ENCODE measurements at regions not wholly inside any gene's neighbourhood (a gene's known extent, or its start where the extent isn't known, plus 50 kb on each side); places are given as distances from the start of the nearest gene placed in this dataset.

- no peak for DNase-seq (ENCODE audit: low spot score)
- no peak overlapping the region for H3K27ac ChIP-seq (ENCODE audit: low read depth, low read length, poor library complexity, severe bottlenecking)
- H3K4me1 ChIP-seq (ENCODE audit: insufficient read depth, low read length, poor library complexity, severe bottlenecking), result no peaks in the 10 kb centered on the region
- H3K36me3 ChIP-seq (ENCODE audit: insufficient read depth, low read length, poor library complexity, severe bottlenecking), result no peaks in the 10 kb centered on the region
- ChIA-PET POLR2A (ENCODE audit: low non-redundant PET) (no interaction called here), CTCF (no interaction called here)
- H3K27me3 ChIP-seq (replicated peaks; ENCODE audit: insufficient read depth, low read depth, low read length, poor library complexity), result no peaks in the 10 kb centered on the region
- H3K4me3 ChIP-seq (ENCODE audit: low read depth, low read length, poor library complexity, severe bottlenecking), result no peak overlapping the region
- TF ChIP-seq CTCF (conservative IDR thresholded peaks at IDR 0.05; ENCODE audit: low read depth, low read length) (no peak), EZH2 (IDR thresholded peaks at IDR 0.05; ENCODE audit: borderline replicate concordance, low read depth, low read length, poor library complexity, severe bottlenecking) (no peak)
- intact Hi-C loops (cut with micrococcal nuclease; ENCODE audit: unreplicated experiment), result no loop called here
- no TSS peak for BruUV-seq (replicated peaks)
- H3K9me3 ChIP-seq (ENCODE audit: low read depth, low read length, poor library complexity, severe bottlenecking), result no peaks in the 10 kb centered on the region
Measured at GRCh38 chr10:130389906-130390305, 253.7 kb downstream of the GLRX3 start.

- H3K36me3 ChIP-seq (ENCODE audit: insufficient read depth, low read length, poor library complexity, severe bottlenecking), result no peaks in the 10 kb centered on the region
- TF ChIP-seq EZH2 (IDR thresholded peaks at IDR 0.05; ENCODE audit: borderline replicate concordance, low read depth, low read length, poor library complexity, severe bottlenecking) (no peak), CTCF (conservative IDR thresholded peaks at IDR 0.05; ENCODE audit: low read depth, low read length) (no peak)
- H3K27me3 ChIP-seq (replicated peaks; ENCODE audit: insufficient read depth, low read depth, low read length, poor library complexity), result no peaks in the 10 kb centered on the region
- DNase-seq (ENCODE audit: low spot score), result no peak
- H3K9me3 ChIP-seq (ENCODE audit: low read depth, low read length, poor library complexity, severe bottlenecking), result peaks cover 12% of the 10 kb centered on the region
- no peak overlapping the region for H3K27ac ChIP-seq (ENCODE audit: low read depth, low read length, poor library complexity, severe bottlenecking)
- BruUV-seq (replicated peaks), result no TSS peak
- H3K4me3 ChIP-seq (ENCODE audit: low read depth, low read length, poor library complexity, severe bottlenecking), result no peak overlapping the region
- H3K4me1 ChIP-seq (ENCODE audit: insufficient read depth, low read length, poor library complexity, severe bottlenecking), result no peaks in the 10 kb centered on the region
- CTCF ChIA-PET, result no interaction called here
- POLR2A ChIA-PET (ENCODE audit: low non-redundant PET), result no interaction called here
- intact Hi-C loops (cut with micrococcal nuclease; ENCODE audit: unreplicated experiment), result no loop called here
Measured at GRCh38 chr10:130392031-130392430, 255.8 kb downstream of the GLRX3 start.

- intact Hi-C loops (cut with micrococcal nuclease; ENCODE audit: unreplicated experiment), result no loop called here
- Histone ChIP-seq H3K4me3 (ENCODE audit: low read depth, low read length, poor library complexity, severe bottlenecking) (no peak overlapping the region), H3K4me1 (ENCODE audit: insufficient read depth, low read length, poor library complexity, severe bottlenecking) (no peaks in the 10 kb centered on the region), H3K27ac (ENCODE audit: low read depth, low read length, poor library complexity, severe bottlenecking) (no peak overlapping the region), H3K27me3 (replicated peaks; ENCODE audit: insufficient read depth, low read depth, low read length, poor library complexity) (no peaks in the 10 kb centered on the region), H3K36me3 (ENCODE audit: insufficient read depth, low read length, poor library complexity, severe bottlenecking) (no peaks in the 10 kb centered on the region), H3K9me3 (ENCODE audit: low read depth, low read length, poor library complexity, severe bottlenecking) (peaks cover 12% of the 10 kb centered on the region)
- no TSS peak for BruUV-seq (replicated peaks)
- ChIA-PET CTCF (no interaction called here), POLR2A (ENCODE audit: low non-redundant PET) (no interaction called here)
- DNase-seq (ENCODE audit: low spot score), result no peak
- no peak for TF ChIP-seq EZH2 (IDR thresholded peaks at IDR 0.05; ENCODE audit: borderline replicate concordance, low read depth, low read length, poor library complexity, severe bottlenecking)
- no peak for TF ChIP-seq CTCF (conservative IDR thresholded peaks at IDR 0.05; ENCODE audit: low read depth, low read length)
Measured at GRCh38 chr10:130393342-130393741, 257.2 kb downstream of the GLRX3 start.

Data from A673 (cell line).